ENCODE measurements at regions not wholly inside any gene's neighbourhood (a gene's known extent, or its start where the extent isn't known, plus 50 kb on each side); places are given as distances from the start of the nearest gene placed in this dataset.

- TF ChIP-seq, protein P1, sequence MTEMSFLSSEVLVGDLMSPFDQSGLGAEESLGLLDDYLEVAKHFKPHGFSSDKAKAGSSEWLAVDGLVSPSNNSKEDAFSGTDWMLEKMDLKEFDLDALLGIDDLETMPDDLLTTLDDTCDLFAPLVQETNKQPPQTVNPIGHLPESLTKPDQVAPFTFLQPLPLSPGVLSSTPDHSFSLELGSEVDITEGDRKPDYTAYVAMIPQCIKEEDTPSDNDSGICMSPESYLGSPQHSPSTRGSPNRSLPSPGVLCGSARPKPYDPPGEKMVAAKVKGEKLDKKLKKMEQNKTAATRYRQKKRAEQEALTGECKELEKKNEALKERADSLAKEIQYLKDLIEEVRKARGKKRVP (CRISPR knock-in tag; IDR thresholded peaks at IDR 0.05): peak in 1 of 2 experiments; percentile 27; a peak in 1 of 4 replicates
- no peak for TF ChIP-seq ZNF724P (CRISPR knock-in tag; IDR thresholded peaks at IDR 0.05; ENCODE audit: borderline replicate concordance)
- peak; percentile 80 for TF ChIP-seq CREM (IDR thresholded peaks at IDR 0.05)
- no peak for TF ChIP-seq CREM (CRISPR knock-in tag; IDR thresholded peaks at IDR 0.05)
- peak; percentile 46; the same call in 1 of the 2 replicates for TF ChIP-seq LCORL (IDR thresholded peaks at IDR 0.05)
- TF ChIP-seq LCORL (CRISPR knock-in tag; IDR thresholded peaks at IDR 0.05): 0 out of 2 replicates have a peak, but pooled peaks have one; percentile 1
- peak; percentile 47; the same call in 1 of the 2 replicates for TF ChIP-seq ZNF331 (CRISPR knock-in tag; IDR thresholded peaks at IDR 0.05)
- TF ChIP-seq, protein P2, sequence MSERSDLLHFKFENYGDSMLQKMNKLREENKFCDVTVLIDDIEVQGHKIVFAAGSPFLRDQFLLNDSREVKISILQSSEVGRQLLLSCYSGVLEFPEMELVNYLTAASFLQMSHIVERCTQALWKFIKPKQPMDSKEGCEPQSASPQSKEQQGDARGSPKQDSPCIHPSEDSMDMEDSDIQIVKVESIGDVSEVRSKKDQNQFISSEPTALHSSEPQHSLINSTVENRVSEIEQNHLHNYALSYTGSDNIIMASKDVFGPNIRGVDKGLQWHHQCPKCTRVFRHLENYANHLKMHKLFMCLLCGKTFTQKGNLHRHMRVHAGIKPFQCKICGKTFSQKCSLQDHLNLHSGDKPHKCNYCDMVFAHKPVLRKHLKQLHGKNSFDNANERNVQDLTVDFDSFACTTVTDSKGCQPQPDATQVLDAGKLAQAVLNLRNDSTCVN (CRISPR knock-in tag; IDR thresholded peaks at IDR 0.05; ENCODE audit: borderline replicate concordance): no peak
- TF ChIP-seq MAFK (conservative IDR thresholded peaks at IDR 0.05 in 1 of 2, IDR thresholded peaks at IDR 0.05 in 1 of 2; ENCODE audit: low read length in 2 of 2): peak; percentile 4 to 39; a peak in 1 of 4 replicates
- TF ChIP-seq SOX13 (IDR thresholded peaks at IDR 0.05): peak; percentile 30; the same call in 1 of the 2 replicates
- peak in 1 of 2 experiments; percentile 96; a peak in 2 of 4 replicates for TF ChIP-seq SOX13 (CRISPR knock-in tag; conservative IDR thresholded peaks at IDR 0.05 in 1 of 2, IDR thresholded peaks at IDR 0.05 in 1 of 2)
- peak; percentile 29; the same call in 1 of the 2 replicates for TF ChIP-seq FOXK2 (IDR thresholded peaks at IDR 0.05)
- TF ChIP-seq SP5 (CRISPR knock-in tag; IDR thresholded peaks at IDR 0.05; ENCODE audit: borderline replicate concordance, low read depth): peak; percentile 54; the same call in 1 of the 2 replicates
- peak; percentile 78 for TF ChIP-seq MIXL1 (CRISPR knock-in tag; IDR thresholded peaks at IDR 0.05)
- peak; percentile 59 for TF ChIP-seq HHEX (CRISPR knock-in tag; IDR thresholded peaks at IDR 0.05)
- peak; percentile 66 for TF ChIP-seq THAP11 (CRISPR knock-in tag; IDR thresholded peaks at IDR 0.05)
- no peak for TF ChIP-seq ZBTB3 (CRISPR knock-in tag; IDR thresholded peaks at IDR 0.05; ENCODE audit: borderline replicate concordance, low read depth)
- TF ChIP-seq ZBTB42 (CRISPR knock-in tag; IDR thresholded peaks at IDR 0.05): no peak
- TF ChIP-seq, protein P3, sequence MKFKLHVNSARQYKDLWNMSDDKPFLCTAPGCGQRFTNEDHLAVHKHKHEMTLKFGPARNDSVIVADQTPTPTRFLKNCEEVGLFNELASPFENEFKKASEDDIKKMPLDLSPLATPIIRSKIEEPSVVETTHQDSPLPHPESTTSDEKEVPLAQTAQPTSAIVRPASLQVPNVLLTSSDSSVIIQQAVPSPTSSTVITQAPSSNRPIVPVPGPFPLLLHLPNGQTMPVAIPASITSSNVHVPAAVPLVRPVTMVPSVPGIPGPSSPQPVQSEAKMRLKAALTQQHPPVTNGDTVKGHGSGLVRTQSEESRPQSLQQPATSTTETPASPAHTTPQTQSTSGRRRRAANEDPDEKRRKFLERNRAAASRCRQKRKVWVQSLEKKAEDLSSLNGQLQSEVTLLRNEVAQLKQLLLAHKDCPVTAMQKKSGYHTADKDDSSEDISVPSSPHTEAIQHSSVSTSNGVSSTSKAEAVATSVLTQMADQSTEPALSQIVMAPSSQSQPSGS (CRISPR knock-in tag; IDR thresholded peaks at IDR 0.05): peak; percentile 17; the same call in 1 of the 2 replicates
- peak; percentile 95 for TF ChIP-seq FOXA3 (CRISPR knock-in tag; IDR thresholded peaks at IDR 0.05)
- peak; percentile 43; the same call in 1 of the 2 replicates for TF ChIP-seq FOXK1 (CRISPR knock-in tag; IDR thresholded peaks at IDR 0.05; ENCODE audit: borderline replicate concordance, low read depth)
- TF ChIP-seq ERF (CRISPR knock-in tag; IDR thresholded peaks at IDR 0.05): 0 out of 2 replicates have a peak, but pooled peaks have one; percentile 18
- peak; percentile 27; the same call in 1 of the 2 replicates for TF ChIP-seq GATAD1 (CRISPR knock-in tag; IDR thresholded peaks at IDR 0.05)
- no peak for TF ChIP-seq ZNF333 (CRISPR knock-in tag; IDR thresholded peaks at IDR 0.05; ENCODE audit: borderline replicate concordance)
- peak; percentile 79; the same call in 1 of the 2 replicates for TF ChIP-seq NR2F2 (IDR thresholded peaks at IDR 0.05; ENCODE audit: borderline replicate concordance, low read depth)
- no peak for TF ChIP-seq KDM5B (CRISPR knock-in tag; IDR thresholded peaks at IDR 0.05; ENCODE audit: borderline replicate concordance)
- TF ChIP-seq HMG20B (CRISPR knock-in tag; conservative IDR thresholded peaks at IDR 0.05): 0 out of 2 replicates have a peak, but pooled peaks have one; percentile 44
- TF ChIP-seq MAFF (IDR thresholded peaks at IDR 0.05; ENCODE audit: low read depth, low read length): peak; percentile 27; the same call in 1 of the 2 replicates
- TF ChIP-seq CREB1 (IDR thresholded peaks at IDR 0.05): peak; percentile 45; the same call in 1 of the 2 replicates
- TF ChIP-seq CREB1 (CRISPR knock-in tag; IDR thresholded peaks at IDR 0.05): peak; percentile 63
- peak; percentile 72 for TF ChIP-seq CEBPG (CRISPR knock-in tag; IDR thresholded peaks at IDR 0.05)
- TF ChIP-seq BCL6 (CRISPR knock-in tag; IDR thresholded peaks at IDR 0.05): peak; percentile 54
Observed at GRCh38 chr12:24039113-24039525, 89.6 kb upstream of the SOX5 start (continued).

Data from HepG2 (cell line).